HTR-8/SVneo (cell line): ENCODE measurements at regions not wholly inside any gene's neighbourhood (a gene's known extent, or its start where the extent isn't known, plus 50 kb on each side); places are given as distances from the start of the nearest gene placed in this dataset.

ENCODE experiments used
- DNase-seq: peaks from one replicate; pipeline ENCODE4 v3.0.0; 2011; ENCODE audit warnings: low spot score, mixed read lengths; ENCODE audit not compliant: insufficient read length
- FAIRE-seq: peaks from 2 replicates; lab custom pipeline; 2011; peaks lifted over from hg19 to GRCh38; lab: Jason Lieb, UNC

- FAIRE-seq: no peak
- DNase-seq: no peak
These were observed 199.6 kb upstream of the MAF start for GRCh38 chr16:79800016-79800608.

GRCh38 chr16:79798416-79799053 lies 198.0 kb upstream of the MAF start:
- FAIRE-seq: no peak
- no peak for DNase-seq

- FAIRE-seq: no peak
- DNase-seq: no peak
These were observed 196.9 kb upstream of the MAF start for GRCh38 chr16:79797486-79797885.

- DNase-seq (no peak), FAIRE-seq (no peak)
These were observed 195.0 kb upstream of the MAF start for GRCh38 chr16:79795556-79795955.

- DNase-seq (no peak), FAIRE-seq (no peak)
These were observed 194.4 kb upstream of the MAF start for GRCh38 chr16:79794941-79795340.

GRCh38 chr16:79792664-79793351 lies 192.3 kb upstream of the MAF start:
- no peak for FAIRE-seq
- DNase-seq: no peak

- FAIRE-seq: no peak
- DNase-seq: no peak
These were observed 191.5 kb upstream of the MAF start for GRCh38 chr16:79792076-79792475.

GRCh38 chr16:79790854-79791253 lies 190.3 kb upstream of the MAF start:
- DNase-seq: no peak
- FAIRE-seq: no peak

- DNase-seq: no peak
- FAIRE-seq: no peak
These were observed 188.4 kb upstream of the MAF start for GRCh38 chr16:79788949-79789348.

- no peak for FAIRE-seq
- DNase-seq: no peak
These were observed 185.9 kb upstream of the MAF start for GRCh38 chr16:79786389-79786788.

- no peak for DNase-seq
- no peak for FAIRE-seq
These were observed 183.5 kb upstream of the MAF start for GRCh38 chr16:79784007-79784406.

- DNase-seq: no peak
- FAIRE-seq: no peak
These were observed 177.1 kb upstream of the MAF start for GRCh38 chr16:79777679-79778078.

- FAIRE-seq (no peak), DNase-seq (no peak)
These were observed 175.8 kb upstream of the MAF start for GRCh38 chr16:79776243-79776847.

- FAIRE-seq: no peak
- DNase-seq: no peak
These were observed 172.2 kb upstream of the MAF start for GRCh38 chr16:79772784-79773183.

- DNase-seq: no peak
- FAIRE-seq: no peak
These were observed 171.5 kb upstream of the MAF start for GRCh38 chr16:79772048-79772447.

GRCh38 chr16:79770244-79771064 lies 169.9 kb upstream of the MAF start:
- FAIRE-seq: no peak

GRCh38 chr16:79769928-79770243 lies 169.3 kb upstream of the MAF start:
- no peak for DNase-seq
- peak; percentile 38 for FAIRE-seq

More at GRCh38 chr16:79770244-79771064, 169.9 kb upstream of the MAF start:
- peak; percentile 57 for DNase-seq

GRCh38 chr16:79769270-79769927 lies 168.9 kb upstream of the MAF start:
- no peak for DNase-seq
- FAIRE-seq: peak; percentile 13

- FAIRE-seq: no peak
- DNase-seq: no peak
These were observed 167.9 kb upstream of the MAF start for GRCh38 chr16:79768276-79768970.
